ENCODE measurements at regions not wholly inside any gene's neighbourhood (a gene's known extent, or its start where the extent isn't known, plus 50 kb on each side); places are given as distances from the start of the nearest gene placed in this dataset.

DNA sequence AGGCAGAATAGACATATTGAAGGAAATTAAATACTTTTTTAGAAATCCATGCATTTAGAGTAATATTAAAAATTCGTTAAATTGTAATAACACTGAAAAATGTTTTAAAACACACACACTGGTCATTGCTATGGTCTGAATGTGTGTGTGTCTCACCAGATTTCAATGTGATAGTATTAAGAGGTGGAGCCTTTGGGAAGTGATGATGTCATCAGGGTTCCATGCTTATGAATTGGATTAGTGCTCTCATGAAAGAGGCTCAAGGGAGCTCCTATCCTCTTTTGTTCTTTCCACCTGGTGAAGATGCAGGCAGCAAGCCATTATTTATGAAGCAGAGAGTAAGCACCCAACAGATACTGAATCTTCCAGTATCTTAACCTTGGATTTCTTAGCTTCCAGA, 441.8 kb downstream of the CDH2 start:
- CTCF ChIA-PET = no interaction called here
- no peaks in the 10 kb centered on the region for H3K9me2 ChIP-seq (ENCODE audit: insufficient read depth)
- intact Hi-C loops (cut with micrococcal nuclease) = no loop called here
- no peak for DNase-seq (ENCODE audit: low read depth, low spot score)
- H4K20me1 ChIP-seq (ENCODE audit: insufficient read depth) = no peaks in the 10 kb centered on the region
- H3K36me3 ChIP-seq (ENCODE audit: control insufficient read depth in 1 of 2, insufficient read depth in 2 of 2, low read length in 2 of 2) = no peaks in the 10 kb centered on the region
- H3K27me3 ChIP-seq (ENCODE audit: insufficient read depth, low read length) = no peaks in the 10 kb centered on the region
- H3K79me2 ChIP-seq (ENCODE audit: insufficient read depth, low read length) = no peaks in the 10 kb centered on the region
- no peak overlapping the region for H3K9ac ChIP-seq (ENCODE audit: low read length)
- H3K4me3 ChIP-seq (replicated peaks in 1 of 2; ENCODE audit: low read depth in 1 of 2, low read length in 2 of 2) = no peak overlapping the region
- POLR2A ChIA-PET = no interaction called here
- H2AFZ ChIP-seq (ENCODE audit: low read depth, low read length, poor library complexity, severe bottlenecking) = no peak overlapping the region
- ATAC-seq = no peak
- BruUV-seq (replicated peaks) = no TSS peak
- no peaks in the 10 kb centered on the region; a peak in 1 of 4 replicates for H3K9me3 ChIP-seq (ENCODE audit: control insufficient read depth in 1 of 2, insufficient read depth in 1 of 2, low read depth in 1 of 2, low read length in 2 of 2)
- RAD21 ChIA-PET (ENCODE audit: low non-redundant PET in 1 of 2, low total read pairs in 2 of 2, uncharacterized antibody in 2 of 2, unreplicated experiment in 2 of 2) = no interaction called here
- no peak overlapping the region for H3K27ac ChIP-seq (ENCODE audit: low read depth, low read length)
- no peak overlapping the region for H3K4me2 ChIP-seq (ENCODE audit: low read length)
- no peaks in the 10 kb centered on the region for H3K4me1 ChIP-seq (ENCODE audit: control insufficient read depth in 1 of 2, insufficient read depth in 2 of 2, low read length in 2 of 2)
- TF ChIP-seq SIN3A (IDR thresholded peaks at IDR 0.05; ENCODE audit: low read depth) (no peak), YY1 (IDR thresholded peaks at IDR 0.05; ENCODE audit: extremely low read depth, insufficient replicate concordance, low read depth, low read length) (no peak), ZNF274 (IDR thresholded peaks at IDR 0.05; ENCODE audit: low read depth, low read length) (no peak), POLR2AphosphoS5 (IDR thresholded peaks at IDR 0.05; ENCODE audit: low read depth, low read length) (no peak), EZH2phosphoT487 (IDR thresholded peaks at IDR 0.05; ENCODE audit: borderline replicate concordance) (no peak), FOSL1 (IDR thresholded peaks at IDR 0.05; ENCODE audit: low read depth) (no peak), ELF1 (IDR thresholded peaks at IDR 0.05; ENCODE audit: borderline replicate concordance, low read depth) (no peak), RAD21 (IDR thresholded peaks at IDR 0.05; ENCODE audit: low read depth) (no peak), SP1 (IDR thresholded peaks at IDR 0.05; ENCODE audit: low read depth) (no peak), CEBPB (IDR thresholded peaks at IDR 0.05; ENCODE audit: low read depth) (no peak), JUND (IDR thresholded peaks at IDR 0.05) (no peak), TCF7L2 (IDR thresholded peaks at IDR 0.05; ENCODE audit: borderline replicate concordance, extremely low read depth, insufficient read depth, insufficient read length) (no peak), EZH2 (IDR thresholded peaks at IDR 0.05) (no peak)
- TF ChIP-seq, protein P1, sequence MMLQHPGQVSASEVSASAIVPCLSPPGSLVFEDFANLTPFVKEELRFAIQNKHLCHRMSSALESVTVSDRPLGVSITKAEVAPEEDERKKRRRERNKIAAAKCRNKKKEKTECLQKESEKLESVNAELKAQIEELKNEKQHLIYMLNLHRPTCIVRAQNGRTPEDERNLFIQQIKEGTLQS (IDR thresholded peaks at IDR 0.05) = no peak
- TF ChIP-seq, protein P2, sequence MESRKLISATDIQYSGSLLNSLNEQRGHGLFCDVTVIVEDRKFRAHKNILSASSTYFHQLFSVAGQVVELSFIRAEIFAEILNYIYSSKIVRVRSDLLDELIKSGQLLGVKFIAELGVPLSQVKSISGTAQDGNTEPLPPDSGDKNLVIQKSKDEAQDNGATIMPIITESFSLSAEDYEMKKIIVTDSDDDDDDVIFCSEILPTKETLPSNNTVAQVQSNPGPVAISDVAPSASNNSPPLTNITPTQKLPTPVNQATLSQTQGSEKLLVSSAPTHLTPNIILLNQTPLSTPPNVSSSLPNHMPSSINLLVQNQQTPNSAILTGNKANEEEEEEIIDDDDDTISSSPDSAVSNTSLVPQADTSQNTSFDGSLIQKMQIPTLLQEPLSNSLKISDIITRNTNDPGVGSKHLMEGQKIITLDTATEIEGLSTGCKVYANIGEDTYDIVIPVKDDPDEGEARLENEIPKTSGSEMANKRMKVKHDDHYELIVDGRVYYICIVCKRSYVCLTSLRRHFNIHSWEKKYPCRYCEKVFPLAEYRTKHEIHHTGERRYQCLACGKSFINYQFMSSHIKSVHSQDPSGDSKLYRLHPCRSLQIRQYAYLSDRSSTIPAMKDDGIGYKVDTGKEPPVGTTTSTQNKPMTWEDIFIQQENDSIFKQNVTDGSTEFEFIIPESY (IDR thresholded peaks at IDR 0.05; ENCODE audit: extremely low read depth, insufficient replicate concordance, low read length) = no peak
- TF ChIP-seq, protein P3, sequence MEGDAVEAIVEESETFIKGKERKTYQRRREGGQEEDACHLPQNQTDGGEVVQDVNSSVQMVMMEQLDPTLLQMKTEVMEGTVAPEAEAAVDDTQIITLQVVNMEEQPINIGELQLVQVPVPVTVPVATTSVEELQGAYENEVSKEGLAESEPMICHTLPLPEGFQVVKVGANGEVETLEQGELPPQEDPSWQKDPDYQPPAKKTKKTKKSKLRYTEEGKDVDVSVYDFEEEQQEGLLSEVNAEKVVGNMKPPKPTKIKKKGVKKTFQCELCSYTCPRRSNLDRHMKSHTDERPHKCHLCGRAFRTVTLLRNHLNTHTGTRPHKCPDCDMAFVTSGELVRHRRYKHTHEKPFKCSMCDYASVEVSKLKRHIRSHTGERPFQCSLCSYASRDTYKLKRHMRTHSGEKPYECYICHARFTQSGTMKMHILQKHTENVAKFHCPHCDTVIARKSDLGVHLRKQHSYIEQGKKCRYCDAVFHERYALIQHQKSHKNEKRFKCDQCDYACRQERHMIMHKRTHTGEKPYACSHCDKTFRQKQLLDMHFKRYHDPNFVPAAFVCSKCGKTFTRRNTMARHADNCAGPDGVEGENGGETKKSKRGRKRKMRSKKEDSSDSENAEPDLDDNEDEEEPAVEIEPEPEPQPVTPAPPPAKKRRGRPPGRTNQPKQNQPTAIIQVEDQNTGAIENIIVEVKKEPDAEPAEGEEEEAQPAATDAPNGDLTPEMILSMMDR (IDR thresholded peaks at IDR 0.05 in 2 of 3, conservative IDR thresholded peaks at IDR 0.05 in 1 of 3; ENCODE audit: borderline replicate concordance in 1 of 3, insufficient read depth in 1 of 3, low read depth in 2 of 3, low read length in 2 of 3) = no peak
- TF ChIP-seq, protein P4, sequence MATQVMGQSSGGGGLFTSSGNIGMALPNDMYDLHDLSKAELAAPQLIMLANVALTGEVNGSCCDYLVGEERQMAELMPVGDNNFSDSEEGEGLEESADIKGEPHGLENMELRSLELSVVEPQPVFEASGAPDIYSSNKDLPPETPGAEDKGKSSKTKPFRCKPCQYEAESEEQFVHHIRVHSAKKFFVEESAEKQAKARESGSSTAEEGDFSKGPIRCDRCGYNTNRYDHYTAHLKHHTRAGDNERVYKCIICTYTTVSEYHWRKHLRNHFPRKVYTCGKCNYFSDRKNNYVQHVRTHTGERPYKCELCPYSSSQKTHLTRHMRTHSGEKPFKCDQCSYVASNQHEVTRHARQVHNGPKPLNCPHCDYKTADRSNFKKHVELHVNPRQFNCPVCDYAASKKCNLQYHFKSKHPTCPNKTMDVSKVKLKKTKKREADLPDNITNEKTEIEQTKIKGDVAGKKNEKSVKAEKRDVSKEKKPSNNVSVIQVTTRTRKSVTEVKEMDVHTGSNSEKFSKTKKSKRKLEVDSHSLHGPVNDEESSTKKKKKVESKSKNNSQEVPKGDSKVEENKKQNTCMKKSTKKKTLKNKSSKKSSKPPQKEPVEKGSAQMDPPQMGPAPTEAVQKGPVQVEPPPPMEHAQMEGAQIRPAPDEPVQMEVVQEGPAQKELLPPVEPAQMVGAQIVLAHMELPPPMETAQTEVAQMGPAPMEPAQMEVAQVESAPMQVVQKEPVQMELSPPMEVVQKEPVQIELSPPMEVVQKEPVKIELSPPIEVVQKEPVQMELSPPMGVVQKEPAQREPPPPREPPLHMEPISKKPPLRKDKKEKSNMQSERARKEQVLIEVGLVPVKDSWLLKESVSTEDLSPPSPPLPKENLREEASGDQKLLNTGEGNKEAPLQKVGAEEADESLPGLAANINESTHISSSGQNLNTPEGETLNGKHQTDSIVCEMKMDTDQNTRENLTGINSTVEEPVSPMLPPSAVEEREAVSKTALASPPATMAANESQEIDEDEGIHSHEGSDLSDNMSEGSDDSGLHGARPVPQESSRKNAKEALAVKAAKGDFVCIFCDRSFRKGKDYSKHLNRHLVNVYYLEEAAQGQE (IDR thresholded peaks at IDR 0.05; ENCODE audit: low read depth) = no peak
- TF ChIP-seq, protein P5, sequence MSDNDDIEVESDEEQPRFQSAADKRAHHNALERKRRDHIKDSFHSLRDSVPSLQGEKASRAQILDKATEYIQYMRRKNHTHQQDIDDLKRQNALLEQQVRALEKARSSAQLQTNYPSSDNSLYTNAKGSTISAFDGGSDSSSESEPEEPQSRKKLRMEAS (IDR thresholded peaks at IDR 0.05) = no peak

Data from HCT116 (cell line).